HG03457 (cell line): ENCODE measurements at regions not wholly inside any gene's neighbourhood (a gene's known extent, or its start where the extent isn't known, plus 50 kb on each side); places are given as distances from the start of the nearest gene placed in this dataset.
"Not testable (repeated sequence)": the region's sequence is repeated elsewhere in the genome, so short reads cannot be mapped to it uniquely, and the experiment has no call there.

Source experiments
- ATAC-seq: cut with Tn5 transposase; IDR thresholded peaks from one replicate; pipeline ENCODE4 v1.9.1; 2021; ENCODE audit warnings: moderate number of reproducible peaks; ENCODE audit not compliant: unreplicated experiment

DNA sequence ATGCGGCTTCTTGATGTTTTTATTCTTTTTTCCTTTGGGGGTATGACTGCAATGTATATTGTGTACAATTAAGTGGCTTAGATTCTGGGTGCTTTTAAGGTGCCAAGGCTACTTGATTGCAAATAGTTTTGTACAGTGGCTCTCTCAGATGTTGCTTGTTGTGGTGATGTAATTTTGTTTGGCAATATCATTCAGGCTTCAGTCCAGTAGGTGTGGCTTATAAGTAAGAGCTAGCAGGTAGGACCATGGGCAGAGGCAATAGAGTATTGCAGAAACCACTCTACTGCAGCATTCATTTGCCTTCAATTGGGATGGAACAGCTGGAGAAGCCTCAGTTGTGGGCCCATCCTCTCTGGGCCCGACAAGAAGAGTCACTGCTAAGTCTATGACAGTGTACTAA lies 407.9 kb upstream of the MAN1A1 start:
- no peak for ATAC-seq

DNA sequence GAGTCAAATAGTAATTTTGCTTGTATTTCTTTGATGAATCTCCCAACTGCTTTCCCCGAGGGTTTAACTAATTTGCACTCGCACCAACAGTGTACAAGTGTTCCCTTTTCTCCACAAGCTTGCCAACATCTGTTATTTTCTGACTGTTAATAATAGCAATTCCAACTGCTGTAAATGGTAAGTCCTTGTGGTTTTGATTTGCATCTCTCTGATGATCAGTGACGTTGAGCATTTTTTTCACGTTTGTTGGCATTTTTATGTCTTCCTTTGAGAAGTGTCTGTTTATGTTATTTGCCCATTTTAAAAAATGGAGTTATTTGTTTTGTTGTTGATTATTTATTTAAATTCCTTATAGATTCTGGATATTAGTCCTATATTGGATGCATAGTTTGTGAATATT lies 399.8 kb upstream of the MAN1A1 start:
- ATAC-seq = no peak

DNA sequence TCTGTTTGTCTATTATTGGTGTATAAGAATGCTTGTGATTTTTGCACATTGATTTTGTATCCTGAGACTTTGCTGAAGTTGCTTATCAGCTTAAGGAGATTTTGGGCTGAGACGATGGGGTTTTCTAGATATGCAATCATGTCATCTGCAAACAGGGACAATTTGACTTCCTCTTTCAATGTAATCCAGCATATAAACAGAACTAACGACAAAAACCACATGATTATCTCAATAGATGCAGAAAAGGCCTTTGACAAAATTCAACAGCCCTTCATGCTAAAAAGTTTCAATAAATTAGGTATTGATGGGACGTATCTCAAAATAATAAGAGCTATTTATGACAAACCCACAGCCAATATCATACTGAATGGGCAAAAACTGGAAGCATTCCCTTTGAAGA lies 399.0 kb upstream of the MAN1A1 start:
- not testable (repeated sequence) for ATAC-seq

DNA sequence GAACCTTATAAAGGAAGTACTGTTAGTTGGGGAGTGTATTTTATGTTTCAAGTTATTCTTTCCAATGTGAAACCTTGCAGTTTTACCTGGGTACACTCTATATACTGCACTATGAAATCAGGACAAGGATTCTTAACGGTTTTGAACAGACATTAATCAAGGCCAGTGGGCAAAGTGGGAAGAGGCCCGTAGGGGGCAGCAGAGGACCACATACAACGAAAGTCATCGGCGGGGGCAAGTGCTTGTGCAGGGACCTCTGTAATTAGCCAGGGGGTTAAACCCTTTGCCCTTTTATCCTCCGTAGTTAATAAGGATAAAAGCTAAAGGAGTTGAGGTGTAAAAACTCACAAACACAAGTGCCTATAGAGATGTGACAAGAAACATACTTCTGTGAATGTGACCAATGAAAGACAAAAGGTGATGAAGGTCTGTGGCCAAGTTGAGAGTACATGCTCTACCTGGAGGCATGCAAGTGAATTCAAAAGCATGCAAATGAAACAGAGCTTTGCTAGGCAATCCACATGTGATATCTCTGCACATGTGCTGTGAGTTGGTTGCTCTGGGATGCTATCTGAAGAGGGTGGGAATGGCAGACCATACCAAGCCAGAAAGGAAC lies 392.7 kb upstream of the MAN1A1 start:
- ATAC-seq = peak; percentile 87

DNA sequence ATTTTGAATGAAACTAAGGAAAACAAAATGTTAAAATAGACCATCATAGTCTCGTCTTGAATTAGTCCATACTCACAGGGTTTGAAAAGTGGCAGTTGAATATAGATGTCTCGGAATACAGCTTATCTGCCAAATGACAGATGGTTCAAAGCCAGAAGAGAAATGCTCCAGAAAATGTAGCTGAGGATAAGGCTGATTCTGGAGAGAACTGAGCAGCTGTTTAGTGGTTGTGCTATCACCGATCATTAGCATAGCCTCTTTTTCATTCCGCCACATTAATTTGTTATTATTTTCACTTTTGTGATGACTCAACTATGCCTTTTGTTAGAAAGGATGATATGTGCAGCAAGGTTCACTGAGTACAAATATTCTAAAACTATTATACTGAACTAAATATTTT lies 390.2 kb upstream of the MAN1A1 start:
- ATAC-seq = no peak

DNA sequence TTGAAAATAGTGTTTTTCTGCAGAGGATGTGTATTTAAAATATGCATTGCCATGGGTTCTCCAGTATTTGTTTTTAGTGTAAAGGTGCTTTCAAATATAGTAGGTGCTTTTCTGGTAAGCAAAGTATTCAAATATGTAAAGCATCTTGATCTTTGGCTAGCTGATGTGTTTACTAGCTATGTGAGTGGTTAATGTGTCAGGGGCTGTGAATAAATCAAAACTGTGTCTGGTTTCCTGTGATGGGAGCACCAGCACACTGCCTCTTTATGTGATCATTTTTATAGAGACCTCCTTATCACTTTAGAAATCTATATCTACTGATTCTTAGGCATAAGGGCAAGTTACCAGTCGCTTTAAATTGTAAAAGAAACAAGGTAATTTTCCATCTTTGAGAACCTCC lies 388.9 kb upstream of the MAN1A1 start:
- ATAC-seq = no peak

DNA sequence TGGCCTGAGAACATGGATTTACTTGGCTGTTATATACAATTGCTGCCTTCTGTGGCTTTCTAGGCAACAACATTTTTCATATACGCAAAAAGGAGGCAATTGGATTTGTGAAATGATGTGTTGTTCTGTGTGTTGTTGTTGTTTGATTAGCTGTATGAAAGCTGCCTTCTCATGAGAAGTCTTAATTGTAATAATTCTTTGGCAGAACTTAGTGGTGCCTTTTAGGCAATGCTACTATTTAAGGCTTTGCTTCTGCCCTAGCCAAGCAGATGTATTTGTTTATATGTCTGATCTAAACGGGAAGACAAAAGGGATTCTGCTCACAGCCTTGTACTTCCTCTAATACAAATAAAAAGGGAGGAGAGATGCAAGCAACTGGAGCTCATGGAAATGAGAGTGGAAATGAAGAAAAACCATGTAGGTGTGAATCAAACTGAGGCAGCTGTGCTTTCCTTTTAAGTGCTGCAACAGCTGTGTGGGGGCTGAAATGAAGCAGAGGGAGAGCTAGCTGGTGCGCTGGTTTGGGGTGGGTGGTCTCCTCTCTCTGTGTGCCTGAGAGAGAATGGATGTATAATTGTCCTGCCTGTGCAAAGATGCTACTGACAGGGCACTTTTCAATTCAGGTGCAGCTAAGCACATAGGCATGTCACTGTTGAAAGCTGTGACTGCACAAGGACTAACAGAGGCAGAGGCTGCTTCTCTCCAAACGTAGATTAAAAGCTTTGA lies 386.9 kb upstream of the MAN1A1 start:
- ATAC-seq = no peak

DNA sequence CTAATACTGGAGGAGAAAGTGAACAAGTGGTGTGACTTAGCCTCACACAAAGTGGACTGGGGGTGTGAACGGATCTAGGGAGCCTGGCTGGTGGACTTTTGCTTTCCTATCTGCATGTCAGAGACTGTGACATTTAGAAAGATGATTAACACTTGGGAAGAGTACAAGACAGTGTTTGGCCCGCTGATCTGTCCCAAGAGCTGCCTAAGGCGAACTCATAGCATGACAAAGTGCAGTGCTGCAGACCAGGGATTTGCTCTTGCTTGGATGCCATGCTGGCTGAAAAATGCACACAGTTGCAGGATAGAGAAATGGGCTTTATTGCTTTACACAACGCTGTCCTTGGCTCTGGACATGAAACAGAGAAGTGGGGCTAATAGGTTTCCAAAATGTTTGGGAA lies 386.0 kb upstream of the MAN1A1 start:
- no peak for ATAC-seq

DNA sequence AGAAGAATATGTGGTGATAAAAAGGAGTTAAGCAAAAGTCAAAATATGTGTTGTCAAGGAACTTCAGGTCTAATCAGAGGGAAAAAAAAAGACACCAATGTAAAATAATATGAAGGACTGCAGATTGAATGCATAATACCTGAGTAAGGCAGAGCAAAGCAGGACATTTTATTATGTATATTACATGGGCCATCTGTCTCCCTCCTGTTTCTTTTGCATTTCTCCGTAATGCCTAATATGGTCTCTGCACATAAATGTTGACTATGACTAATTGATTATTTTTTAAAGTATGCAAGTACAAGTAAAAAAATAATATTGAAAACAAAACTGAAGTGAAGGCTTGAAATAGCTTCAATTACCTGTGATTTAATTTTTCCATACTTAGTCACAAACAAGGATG lies 384.7 kb upstream of the MAN1A1 start:
- no peak for ATAC-seq

DNA sequence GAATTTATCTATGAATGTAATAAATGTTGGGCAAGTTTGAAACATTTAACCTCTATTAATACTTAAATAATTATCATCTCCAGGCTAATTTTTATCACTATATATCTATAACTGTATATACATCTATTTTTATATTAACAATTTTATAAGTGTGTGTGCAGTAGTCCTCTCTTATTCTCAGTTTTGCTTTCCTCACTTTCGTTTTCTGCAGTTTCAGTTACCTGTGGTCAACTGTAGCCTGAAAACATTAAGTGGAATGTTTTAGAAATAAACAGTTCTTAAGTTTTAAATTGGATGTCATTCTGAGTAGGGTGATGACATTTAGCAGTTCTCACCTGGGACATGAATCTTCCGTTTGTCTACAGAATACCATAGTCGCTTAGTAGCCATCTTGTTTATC lies 379.4 kb upstream of the MAN1A1 start:
- no peak for ATAC-seq

DNA sequence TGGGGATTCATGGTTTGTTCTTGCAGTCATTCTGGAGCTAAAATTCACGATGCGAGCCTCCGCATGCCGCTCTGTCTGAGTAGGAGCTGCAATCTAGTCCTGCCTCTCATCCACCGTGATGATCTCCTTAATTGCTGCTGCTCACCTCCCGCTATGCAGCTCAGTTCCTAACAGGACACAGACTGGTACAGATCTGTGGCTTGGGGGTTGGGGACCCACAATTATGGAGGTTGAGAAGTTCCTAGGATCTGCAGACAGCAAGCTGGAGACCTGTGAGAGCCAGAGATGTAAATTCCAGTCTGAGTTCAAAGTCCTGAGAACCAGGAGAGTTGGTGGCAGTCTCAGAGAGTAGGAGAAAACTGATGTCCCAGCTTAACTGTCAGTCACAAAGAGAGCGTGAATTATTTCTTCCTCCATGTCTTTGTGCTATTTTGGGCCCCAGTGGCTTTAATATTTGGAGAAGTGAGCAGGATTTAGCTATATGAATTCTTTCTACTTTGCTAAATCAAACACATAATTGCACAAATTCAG lies 378.7 kb upstream of the MAN1A1 start:
- ATAC-seq = no peak

DNA sequence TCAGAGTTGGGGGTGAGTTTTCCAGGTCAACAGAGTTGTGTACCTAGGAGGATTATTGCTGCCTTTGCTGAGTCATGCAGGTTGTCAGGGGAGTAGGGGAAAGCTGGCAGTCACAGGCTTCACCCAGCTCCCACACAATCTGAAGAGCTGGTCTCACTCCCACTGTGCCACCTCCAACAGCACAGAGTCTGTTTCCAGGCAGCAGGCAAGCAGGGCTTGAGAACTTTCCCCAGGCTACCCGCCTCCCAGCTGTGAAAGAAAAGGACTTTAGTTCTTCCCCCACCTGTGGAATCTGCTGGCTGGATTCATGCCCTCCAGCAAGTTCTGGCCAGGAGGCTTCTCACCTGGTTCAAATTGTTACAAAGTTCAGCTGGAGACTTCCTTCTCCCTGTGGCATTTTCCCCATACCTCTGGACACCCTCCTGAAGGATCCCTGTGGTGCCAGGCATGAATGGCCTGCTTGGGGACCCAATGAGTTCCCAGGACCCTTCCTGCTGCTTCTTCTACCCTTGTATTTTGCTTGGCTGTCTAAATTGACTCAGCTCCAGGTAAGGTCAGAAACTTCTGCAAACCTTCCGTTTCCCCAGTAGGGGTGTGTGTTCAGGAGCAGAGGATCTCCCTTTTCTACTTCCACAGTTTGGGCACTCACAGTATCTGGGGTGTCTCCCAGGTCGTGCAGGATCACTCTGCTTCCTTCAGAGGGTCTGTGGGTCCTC lies 378.1 kb upstream of the MAN1A1 start:
- ATAC-seq = no peak

DNA sequence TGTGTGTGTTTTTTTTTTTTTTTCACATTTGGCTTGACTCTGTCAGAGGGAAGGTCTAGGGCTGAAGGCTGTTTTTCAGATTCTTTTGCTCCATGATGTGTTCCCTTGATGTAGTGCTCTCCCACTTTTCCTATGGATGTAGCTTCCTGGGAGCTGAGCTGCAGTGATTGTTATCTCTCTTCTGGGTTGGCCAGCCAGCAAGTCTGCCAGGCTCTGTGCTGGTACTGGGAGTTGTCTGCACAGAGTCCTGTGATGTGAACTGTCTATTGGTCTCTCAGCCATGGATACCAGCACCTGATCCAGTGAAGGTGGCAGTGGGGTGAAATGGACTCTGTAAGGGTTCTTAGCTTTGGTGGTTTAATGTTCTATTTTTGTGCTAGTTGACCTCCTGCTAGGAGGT lies 377.4 kb upstream of the MAN1A1 start:
- not testable (repeated sequence) for ATAC-seq

DNA sequence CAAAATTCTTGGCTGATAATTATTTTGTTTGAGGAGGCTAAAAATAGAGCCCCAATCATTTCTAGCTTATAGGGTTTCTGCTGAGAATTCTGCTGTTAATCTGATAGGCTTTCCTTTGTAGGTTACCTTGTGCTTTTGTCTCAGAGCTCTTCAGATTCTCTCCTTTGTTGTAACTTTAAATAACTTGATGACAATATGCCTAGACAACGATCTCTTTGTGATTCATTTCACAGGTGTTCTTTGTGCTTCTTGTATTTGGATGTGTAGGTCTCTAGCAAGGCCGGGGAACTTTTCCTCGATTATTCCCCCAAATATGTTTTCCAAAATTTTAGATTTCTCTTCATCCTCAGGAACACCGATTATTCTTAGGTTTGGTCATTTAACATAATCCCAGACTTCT lies 376.5 kb upstream of the MAN1A1 start:
- ATAC-seq = no peak

DNA sequence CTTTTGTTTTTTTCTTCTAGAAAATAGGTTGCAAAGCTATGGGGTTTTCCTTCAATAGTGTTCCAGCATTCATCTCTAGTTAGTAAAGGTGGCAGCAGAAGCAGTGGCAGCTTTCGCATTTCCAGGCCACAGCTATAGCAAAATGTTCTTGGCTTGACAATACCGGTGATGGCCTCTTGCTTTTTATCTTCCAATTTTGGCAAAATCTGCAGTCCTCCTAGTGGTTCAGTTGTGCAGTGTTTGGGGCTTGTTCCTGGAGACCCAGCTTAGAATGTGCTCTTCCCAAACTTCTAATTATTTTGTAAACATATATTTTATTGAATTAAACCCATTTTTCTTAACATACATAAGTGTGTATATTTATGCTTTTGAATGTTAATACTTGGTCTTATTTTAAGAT lies 370.6 kb upstream of the MAN1A1 start:
- no peak for ATAC-seq

DNA sequence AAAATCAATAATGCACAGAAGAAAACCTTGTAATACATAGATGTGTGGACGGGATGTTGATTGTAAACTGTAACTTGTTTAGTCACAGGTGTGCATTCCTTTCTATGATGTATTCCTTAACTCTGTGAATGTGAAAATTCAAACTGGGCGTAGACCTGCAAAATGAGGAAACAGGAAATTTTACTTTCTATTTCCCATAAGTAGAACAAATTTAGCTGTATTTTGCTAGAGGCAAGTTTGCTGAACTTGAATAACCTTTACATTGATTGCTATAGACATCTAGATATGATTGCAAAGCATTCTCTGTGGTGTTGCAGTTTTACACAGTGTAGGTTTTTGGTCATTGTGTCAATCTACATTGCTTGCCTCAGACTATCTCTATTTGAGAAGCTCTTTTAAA lies 368.4 kb upstream of the MAN1A1 start:
- ATAC-seq = no peak

DNA sequence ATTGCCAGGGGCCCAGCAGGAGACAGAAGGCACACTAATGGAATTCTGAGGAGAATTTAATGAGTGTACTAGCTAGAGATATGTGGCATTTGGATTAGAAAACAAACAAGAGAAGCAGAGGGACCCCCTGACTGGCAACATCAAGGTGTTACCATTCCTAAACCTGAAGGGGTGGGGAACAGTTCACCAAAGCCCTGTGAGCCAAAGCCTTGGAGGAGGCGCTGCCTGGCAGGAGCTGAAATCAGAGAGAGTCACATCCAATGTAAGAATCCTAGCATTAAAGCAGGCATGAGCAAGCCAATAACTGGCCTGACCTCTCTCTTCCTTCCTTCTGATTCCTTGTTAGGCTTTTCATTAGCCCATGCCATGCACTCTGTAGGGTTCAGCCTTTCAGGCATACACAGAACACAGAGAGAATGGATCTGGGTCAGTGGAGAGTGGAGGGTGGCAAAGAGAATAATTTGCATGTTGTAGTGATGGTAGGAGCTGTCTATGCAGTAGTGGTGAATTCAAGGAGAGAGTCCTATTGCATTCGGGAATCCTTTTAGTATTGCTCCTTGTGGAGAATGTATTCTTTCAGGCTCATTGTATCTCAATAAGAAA lies 367.2 kb upstream of the MAN1A1 start:
- no peak for ATAC-seq

DNA sequence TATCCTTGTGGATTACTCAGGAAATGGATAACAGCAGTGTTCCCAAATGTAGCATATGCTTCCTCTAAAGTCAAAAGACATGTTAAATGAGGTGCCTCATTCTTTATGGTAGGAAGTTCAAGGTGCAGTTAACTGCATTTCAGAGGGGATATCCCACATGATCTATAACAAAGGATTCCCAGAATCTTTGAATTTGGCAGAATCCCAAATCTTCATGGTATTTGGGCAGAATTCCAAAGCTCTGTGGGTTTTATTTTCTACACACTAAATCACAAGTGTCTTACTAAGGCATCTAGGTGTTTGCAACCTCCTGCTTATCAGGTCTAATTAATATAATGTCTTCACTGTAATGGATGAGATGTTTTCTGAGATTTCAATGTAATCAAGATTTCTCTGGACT lies 364.3 kb upstream of the MAN1A1 start:
- ATAC-seq = no peak

DNA sequence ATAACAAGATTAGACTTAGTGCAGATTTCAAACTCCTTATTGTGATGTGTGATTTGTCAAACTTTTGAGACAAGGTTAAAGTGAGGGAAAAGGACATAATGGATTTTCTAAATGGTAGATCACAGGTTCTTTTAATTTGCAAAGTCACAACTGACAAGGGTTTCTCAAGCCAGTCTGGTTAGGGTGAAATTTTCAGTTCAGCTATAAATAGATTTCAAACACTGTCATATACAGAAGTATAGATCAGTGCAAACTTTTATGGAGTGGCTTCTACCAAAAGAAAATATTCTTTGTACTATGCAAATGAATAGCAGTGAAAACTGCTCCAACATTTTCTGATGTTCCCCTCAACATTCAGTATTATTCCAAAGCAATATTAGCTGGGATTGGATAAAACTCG lies 337.1 kb upstream of the MAN1A1 start:
- ATAC-seq = no peak

DNA sequence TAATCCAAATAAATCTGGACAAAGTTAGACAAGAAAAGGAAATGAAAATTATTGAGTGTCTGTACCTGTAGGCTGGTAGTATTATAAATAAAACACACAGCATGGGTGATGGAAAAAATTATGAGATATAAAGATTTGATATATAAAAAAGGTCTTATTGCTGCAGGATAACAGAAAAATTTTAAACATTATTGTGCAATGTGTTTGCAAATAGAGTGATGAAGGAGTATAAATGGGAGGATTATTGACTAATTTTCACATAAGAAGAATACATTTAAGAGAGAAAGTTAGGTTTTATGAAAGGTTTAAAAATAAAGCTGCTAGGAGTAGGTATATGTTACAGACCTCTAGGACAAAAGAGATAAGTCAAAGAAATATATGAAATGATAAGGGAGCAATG lies 336.7 kb upstream of the MAN1A1 start:
- no peak for ATAC-seq

DNA sequence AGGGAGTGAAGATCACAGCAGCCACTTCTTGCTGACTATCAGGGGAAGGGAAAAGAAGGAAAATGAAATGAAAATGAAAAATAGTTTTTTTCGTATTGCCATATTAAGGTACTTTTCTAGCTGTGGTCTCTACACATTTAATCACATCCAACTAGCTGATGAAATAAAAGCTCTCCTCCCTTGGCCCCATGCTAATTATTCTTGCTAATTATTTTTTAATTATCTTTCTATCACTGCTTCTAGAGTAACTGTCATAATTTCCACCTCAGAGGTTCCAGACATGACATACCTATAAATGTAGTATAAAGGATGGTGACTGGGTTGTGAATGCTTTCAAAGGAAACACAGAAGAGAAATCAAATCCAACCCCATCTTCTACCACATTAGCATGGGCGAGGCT lies 334.1 kb upstream of the MAN1A1 start:
- ATAC-seq = no peak

DNA sequence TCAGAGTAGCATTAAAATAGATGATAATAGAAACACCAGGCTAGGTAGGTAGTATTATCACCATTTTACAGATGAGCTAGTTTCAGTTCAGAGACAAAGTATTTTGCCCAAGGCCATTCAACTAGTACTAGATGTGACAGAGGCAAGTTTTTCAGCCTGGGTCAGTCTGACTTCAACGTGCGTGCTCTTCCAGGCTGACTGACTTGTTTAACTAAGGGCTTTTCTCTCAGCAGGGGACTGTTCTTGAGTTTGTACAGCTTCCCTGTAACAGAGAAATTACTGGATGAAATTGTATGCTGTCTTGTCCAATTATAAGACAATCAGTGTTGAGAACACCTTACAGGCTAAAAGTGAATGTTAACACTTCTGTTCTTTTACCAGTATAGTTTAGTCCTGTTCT lies 333.5 kb upstream of the MAN1A1 start:
- no peak for ATAC-seq
